Suprapubic skin (tissue), 4 donors: ENCODE measurements at regions not wholly inside any gene's neighbourhood (a gene's known extent, or its start where the extent isn't known, plus 50 kb on each side); places are given as distances from the start of the nearest gene placed in this dataset.

Source experiments
- DNase-seq, 2 donors: peaks; one replicate each; pipeline ENCODE4 v3.0.0-alpha.2; 2019; ENCODE audit warnings: low spot score in 2 of 2
- H3K27ac ChIP-seq: fragments of 200-600 bp; sonication (generic); one replicate; pipeline ENCODE4 v1.5.1; 2019
- H3K27me3 ChIP-seq: fragments of 200-600 bp; sonication (generic); one replicate; pipeline ENCODE4 v1.5.1; 2019
- H3K36me3 ChIP-seq: fragments of 200-600 bp; sonication (generic); one replicate; pipeline ENCODE4 v1.5.1; 2019
- H3K4me1 ChIP-seq: fragments of 200-600 bp; sonication (generic); one replicate; pipeline ENCODE4 v1.5.1; 2019
- H3K4me3 ChIP-seq: fragments of 200-600 bp; sonication (generic); one replicate; pipeline ENCODE4 v1.5.1; 2019; ENCODE audit warnings: mild to moderate bottlenecking
- H3K9me3 ChIP-seq: fragments of 200-600 bp; sonication (generic); one replicate; pipeline ENCODE4 v1.5.1; 2019
- EP300 ChIP-seq: sonication (generic); formaldehyde crosslinking; IDR thresholded peaks from one replicate; pipeline ENCODE4 v1.6.1; 2017; ENCODE audit warnings: antibody characterized with exemption
- POLR2A ChIP-seq, 2 donors: fragments of 450-650 bp; IDR thresholded peaks; one replicate each; pipeline ENCODE4 v1.6.1; 2017; ENCODE audit warnings: antibody characterized with exemption in 2 of 2, mild to moderate bottlenecking in 2 of 2, moderate library complexity in 2 of 2
- POLR2AphosphoS5 ChIP-seq, 3 donors: sonication (generic); formaldehyde crosslinking; IDR thresholded peaks; one replicate each; pipeline ENCODE4 v1.6.1; 2017; ENCODE audit warnings: antibody characterized with exemption in 3 of 3
- WGBS: methylation state at CpG from one replicate; pipeline ENCODE4 v1.1.5; 2018; 5-methylcytosine and 5-hydroxymethylcytosine counted together
- TF ChIP-seq, protein P1 (sequence below), 2 donors: fragments of 200-600 bp in 1 of 2; fragments of 450-650 bp in 1 of 2; sonication (generic) in 1 of 2; IDR thresholded peaks; one replicate each; pipeline ENCODE4 v1.5.1; 2016 to 2019; ENCODE audit warnings: antibody characterized with exemption in 2 of 2, mild to moderate bottlenecking in 1 of 2, moderate library complexity in 1 of 2

DNA sequence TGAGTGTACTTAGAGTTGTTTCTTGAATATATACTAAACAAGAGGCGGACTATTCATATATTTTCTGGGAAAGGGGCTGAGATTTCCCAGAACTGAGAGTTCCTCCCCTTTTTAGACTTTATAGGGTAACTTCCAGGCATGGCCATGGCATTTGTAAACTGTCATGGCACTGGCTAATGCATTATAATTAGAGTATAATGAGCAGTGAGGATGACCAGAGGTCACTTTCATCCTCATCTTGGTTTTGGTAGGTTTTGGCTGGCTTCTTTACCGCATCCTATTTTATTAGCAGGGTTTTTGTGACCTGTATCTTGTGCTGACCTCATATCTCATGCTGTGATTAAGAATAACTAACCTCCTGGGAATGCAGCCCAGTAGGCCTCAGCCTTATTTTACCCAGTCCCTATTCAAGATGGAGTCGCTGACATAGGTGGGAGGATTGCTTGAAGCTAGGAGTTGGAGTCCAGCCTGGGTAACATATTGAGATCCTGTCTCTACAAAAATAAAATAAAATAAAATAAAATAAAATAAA lies 91.4 kb downstream of the MOBP start:
- DNase-seq: no peak
- no peak for TF ChIP-seq POLR2AphosphoS5 (IDR thresholded peaks at IDR 0.05)
- TF ChIP-seq, protein P1, sequence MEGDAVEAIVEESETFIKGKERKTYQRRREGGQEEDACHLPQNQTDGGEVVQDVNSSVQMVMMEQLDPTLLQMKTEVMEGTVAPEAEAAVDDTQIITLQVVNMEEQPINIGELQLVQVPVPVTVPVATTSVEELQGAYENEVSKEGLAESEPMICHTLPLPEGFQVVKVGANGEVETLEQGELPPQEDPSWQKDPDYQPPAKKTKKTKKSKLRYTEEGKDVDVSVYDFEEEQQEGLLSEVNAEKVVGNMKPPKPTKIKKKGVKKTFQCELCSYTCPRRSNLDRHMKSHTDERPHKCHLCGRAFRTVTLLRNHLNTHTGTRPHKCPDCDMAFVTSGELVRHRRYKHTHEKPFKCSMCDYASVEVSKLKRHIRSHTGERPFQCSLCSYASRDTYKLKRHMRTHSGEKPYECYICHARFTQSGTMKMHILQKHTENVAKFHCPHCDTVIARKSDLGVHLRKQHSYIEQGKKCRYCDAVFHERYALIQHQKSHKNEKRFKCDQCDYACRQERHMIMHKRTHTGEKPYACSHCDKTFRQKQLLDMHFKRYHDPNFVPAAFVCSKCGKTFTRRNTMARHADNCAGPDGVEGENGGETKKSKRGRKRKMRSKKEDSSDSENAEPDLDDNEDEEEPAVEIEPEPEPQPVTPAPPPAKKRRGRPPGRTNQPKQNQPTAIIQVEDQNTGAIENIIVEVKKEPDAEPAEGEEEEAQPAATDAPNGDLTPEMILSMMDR (IDR thresholded peaks at IDR 0.05): no peak
- TF ChIP-seq POLR2A (IDR thresholded peaks at IDR 0.05): no peak
- TF ChIP-seq EP300: no peak
- Histone ChIP-seq H3K36me3 (no peaks in the 10 kb centered on the region), H3K9me3 (no peaks in the 10 kb centered on the region), H3K4me1 (no peaks in the 10 kb centered on the region), H3K27ac (no peak overlapping the region), H3K27me3 (no peaks in the 10 kb centered on the region), H3K4me3 (no peak overlapping the region)
- 93% methylated on average over 3 of the region's 3 CpGs for WGBS

DNA sequence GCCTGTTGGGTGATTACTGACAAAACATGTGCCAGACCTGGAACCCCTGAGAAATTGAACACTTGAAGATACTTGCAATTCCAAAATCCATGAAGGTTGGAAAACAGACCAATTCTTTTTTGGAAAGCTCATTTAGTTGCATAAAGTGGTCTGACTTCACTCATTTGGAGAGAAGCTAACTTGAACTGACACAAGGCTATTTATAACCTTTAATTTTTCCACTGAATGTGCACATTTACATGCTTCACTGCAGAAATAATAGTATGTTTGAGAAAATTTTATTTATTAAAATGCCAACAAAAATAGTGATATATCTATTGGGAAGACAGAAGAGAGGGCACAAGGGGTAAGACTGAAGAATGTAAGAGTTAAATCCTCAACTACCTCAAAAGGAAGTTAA lies 92.1 kb downstream of the MOBP start:
- Histone ChIP-seq H3K9me3 (no peaks in the 10 kb centered on the region), H3K27me3 (no peaks in the 10 kb centered on the region), H3K36me3 (no peaks in the 10 kb centered on the region), H3K4me3 (no peak overlapping the region), H3K27ac (no peak overlapping the region), H3K4me1 (no peaks in the 10 kb centered on the region)
- TF ChIP-seq EP300: no peak
- TF ChIP-seq POLR2A (IDR thresholded peaks at IDR 0.05): no peak
- no peak for TF ChIP-seq POLR2AphosphoS5 (IDR thresholded peaks at IDR 0.05)
- TF ChIP-seq, protein P1 (IDR thresholded peaks at IDR 0.05): no peak
- no peak for DNase-seq

DNA sequence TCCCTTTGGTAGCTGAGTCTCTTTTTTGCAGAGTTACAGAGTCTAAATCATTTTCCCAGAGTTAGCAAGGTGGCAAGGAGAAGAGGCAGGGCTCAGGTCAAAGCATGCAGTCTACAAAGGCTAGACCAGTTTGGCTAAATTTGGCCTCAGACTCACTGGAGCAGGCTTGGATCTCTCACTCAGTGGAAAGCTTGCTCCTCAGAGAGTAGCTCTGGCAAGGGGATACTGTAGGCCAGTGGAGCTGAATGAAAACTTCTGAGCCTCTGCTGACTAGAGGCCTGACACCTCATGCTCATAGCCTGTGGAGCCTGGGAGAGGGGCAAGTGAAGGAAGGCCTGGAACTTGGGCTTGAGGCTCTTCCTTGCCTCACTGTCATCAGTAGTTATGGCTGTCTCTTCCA lies 101.0 kb downstream of the MOBP start:
- Histone ChIP-seq H3K4me3 (no peak overlapping the region), H3K27me3 (no peaks in the 10 kb centered on the region), H3K4me1 (no peaks in the 10 kb centered on the region), H3K27ac (no peak overlapping the region), H3K36me3 (no peaks in the 10 kb centered on the region), H3K9me3 (no peaks in the 10 kb centered on the region)
- DNase-seq: no peak
- TF ChIP-seq EP300: no peak
- TF ChIP-seq POLR2A (IDR thresholded peaks at IDR 0.05): no peak
- TF ChIP-seq, protein P1 (IDR thresholded peaks at IDR 0.05): no peak
- no peak for TF ChIP-seq POLR2AphosphoS5 (IDR thresholded peaks at IDR 0.05)

DNA sequence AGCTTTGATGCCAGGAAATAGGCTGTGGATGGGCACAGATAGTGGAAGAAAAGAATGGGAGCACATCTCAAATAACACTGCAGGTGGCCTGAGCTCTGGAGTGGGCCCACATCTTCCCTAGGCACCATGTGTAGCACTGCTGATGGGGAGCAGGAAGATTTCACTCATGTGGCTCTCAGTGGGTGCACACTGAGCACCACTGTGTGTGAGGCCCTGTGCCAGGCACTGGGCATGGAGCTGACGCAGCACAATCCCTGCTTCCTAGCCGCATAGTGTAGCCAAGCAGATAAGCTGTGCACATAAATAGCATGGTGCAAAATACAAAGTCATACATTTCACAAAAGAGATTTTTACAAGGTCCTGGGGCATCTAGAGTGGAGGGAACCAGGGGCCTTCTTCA lies 101.6 kb downstream of the MOBP start:
- no peak for TF ChIP-seq POLR2A (IDR thresholded peaks at IDR 0.05)
- TF ChIP-seq POLR2AphosphoS5 (IDR thresholded peaks at IDR 0.05): no peak
- no peak for TF ChIP-seq EP300
- TF ChIP-seq, protein P1 (IDR thresholded peaks at IDR 0.05): no peak
- Histone ChIP-seq H3K4me3 (no peak overlapping the region), H3K36me3 (no peaks in the 10 kb centered on the region), H3K9me3 (no peaks in the 10 kb centered on the region), H3K27me3 (no peaks in the 10 kb centered on the region), H3K4me1 (no peaks in the 10 kb centered on the region), H3K27ac (no peak overlapping the region)
- WGBS: 92% methylated on average over 2 of the region's 2 CpGs
- DNase-seq: no peak

DNA sequence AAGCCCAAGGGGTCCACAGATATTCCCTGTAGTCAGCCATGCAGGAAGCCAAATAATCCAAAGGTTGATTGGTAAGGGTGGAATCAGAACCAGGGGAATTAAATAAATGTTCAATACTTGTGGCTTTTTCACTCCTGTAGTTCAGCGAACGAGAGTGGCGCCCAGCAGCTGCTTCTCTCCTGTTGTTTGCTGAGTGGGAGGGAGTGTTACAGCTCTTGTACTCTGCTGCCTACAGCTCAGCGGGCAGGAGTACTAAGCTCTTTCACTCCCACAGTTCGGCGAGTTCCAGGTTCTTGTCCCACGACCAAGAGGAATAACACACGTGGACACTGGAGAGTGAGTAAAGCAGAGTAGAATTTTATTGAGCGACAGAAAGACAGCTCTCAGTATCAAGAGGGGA lies 105.9 kb downstream of the MOBP start:
- Histone ChIP-seq H3K36me3 (no peaks in the 10 kb centered on the region), H3K9me3 (no peaks in the 10 kb centered on the region), H3K4me3 (no peak overlapping the region), H3K4me1 (no peaks in the 10 kb centered on the region), H3K27ac (no peak overlapping the region), H3K27me3 (no peaks in the 10 kb centered on the region)
- TF ChIP-seq EP300 (no peak), POLR2AphosphoS5 (IDR thresholded peaks at IDR 0.05) (no peak), POLR2A (IDR thresholded peaks at IDR 0.05) (no peak)
- TF ChIP-seq, protein P1 (IDR thresholded peaks at IDR 0.05): no peak
- 95% methylated on average over 9 of the region's 9 CpGs for WGBS
- no peak for DNase-seq
